HEK293T (cell line): ENCODE measurements at regions not wholly inside any gene's neighbourhood (a gene's known extent, or its start where the extent isn't known, plus 50 kb on each side); places are given as distances from the start of the nearest gene placed in this dataset.

Experiments used
- CTCF ChIA-PET: fragments of 350-600 bp; formaldehyde crosslinking; extraction: SDS; loops from one replicate; lab custom pipeline; 2021; ENCODE audit warnings: antibody characterized with exemption, inconsistent platforms; lab: Yijun Ruan, JAX
- POLR2A ChIA-PET: fragments of 350-600 bp; formaldehyde crosslinking; extraction: SDS; loops from one replicate; lab custom pipeline; 2020; ENCODE audit warnings: antibody characterized with exemption, inconsistent platforms; lab: Yijun Ruan, JAX
- DNase-seq: peaks from one replicate; pipeline ENCODE4 v3.0.0; 2012; ENCODE audit warnings: mixed read lengths; ENCODE audit errors: extremely low spot score
- ARNT ChIP-seq: fragments of 450-650 bp; IDR thresholded peaks from 2 replicates; pipeline ENCODE4 v1.6.1; 2017; ENCODE audit warnings: mild to moderate bottlenecking
- BHLHE40 ChIP-seq: fragments of 450-650 bp; IDR thresholded peaks from 2 replicates; pipeline ENCODE4 v1.6.1; 2016; ENCODE audit warnings: mild to moderate bottlenecking, moderate library complexity, borderline replicate concordance
- CTBP1 ChIP-seq: fragments of 450-650 bp; IDR thresholded peaks from 2 replicates; pipeline ENCODE4 v1.6.1; 2016; ENCODE audit warnings: borderline replicate concordance
- ELF4 ChIP-seq: fragments of 450-650 bp; IDR thresholded peaks from 2 replicates; pipeline ENCODE4 v1.6.1; 2017; ENCODE audit warnings: antibody characterized with exemption
- FOXA1 ChIP-seq: fragments of 450-650 bp; IDR thresholded peaks from 2 replicates; pipeline ENCODE4 v1.6.1; 2016; ENCODE audit warnings: mild to moderate bottlenecking
- FOXK2 ChIP-seq: fragments of 450-650 bp; IDR thresholded peaks from 2 replicates; pipeline ENCODE4 v1.6.1; 2016; ENCODE audit warnings: mild to moderate bottlenecking
- FOXM1 ChIP-seq: fragments of 450-650 bp; IDR thresholded peaks from 2 replicates; pipeline ENCODE4 v1.6.1; 2017; ENCODE audit warnings: mild to moderate bottlenecking, borderline replicate concordance
- HDGF ChIP-seq: fragments of 450-650 bp; IDR thresholded peaks from 2 replicates; pipeline ENCODE4 v1.6.1; 2017; ENCODE audit warnings: antibody characterized with exemption, borderline replicate concordance
- L3MBTL2 ChIP-seq: fragments of 450-650 bp; conservative IDR thresholded peaks from 2 replicates; pipeline ENCODE4 v1.6.1; 2016; ENCODE audit warnings: mild to moderate bottlenecking
- LEF1 ChIP-seq: fragments of 450-650 bp; IDR thresholded peaks from 2 replicates; pipeline ENCODE4 v1.6.1; 2017; ENCODE audit warnings: mild to moderate bottlenecking, borderline replicate concordance
- NFRKB ChIP-seq: fragments of 450-650 bp; IDR thresholded peaks from 2 replicates; pipeline ENCODE4 v1.6.1; 2016; ENCODE audit warnings: mild to moderate bottlenecking, moderate library complexity
- PKNOX1 ChIP-seq: fragments of 450-650 bp; IDR thresholded peaks from 2 replicates; pipeline ENCODE4 v1.6.1; 2016
- SP1 ChIP-seq: fragments of 450-650 bp; IDR thresholded peaks from 2 replicates; pipeline ENCODE4 v1.6.1; 2017
- SUZ12 ChIP-seq: fragments of 450-650 bp; IDR thresholded peaks from 2 replicates; pipeline ENCODE4 v1.6.1; 2016; ENCODE audit warnings: mild to moderate bottlenecking
- TARDBP ChIP-seq: fragments of 450-650 bp; IDR thresholded peaks from 2 replicates; pipeline ENCODE4 v1.6.1; 2016
- ZNF384 ChIP-seq: fragments of 450-650 bp; IDR thresholded peaks from 2 replicates; pipeline ENCODE4 v1.6.1; 2016

DNA sequence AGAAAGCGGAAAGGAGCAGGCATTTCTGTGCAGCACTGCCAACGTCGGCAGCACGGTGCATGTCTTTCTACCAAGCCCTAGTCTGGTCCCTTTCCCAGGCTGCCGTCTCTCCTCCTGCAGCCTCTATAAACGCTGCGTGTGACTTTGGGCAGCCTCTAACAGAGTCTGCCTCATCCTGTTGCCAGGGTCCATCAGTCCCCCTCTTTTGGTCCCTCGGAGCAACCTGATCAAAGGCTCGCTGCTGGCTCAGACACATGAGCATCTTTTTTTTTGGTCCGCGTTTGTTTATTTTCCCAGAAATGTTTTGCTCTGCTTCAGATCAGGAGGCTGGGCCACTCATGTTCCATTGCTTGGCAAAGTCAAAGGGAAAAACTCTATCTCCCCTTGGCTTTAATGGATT is 166.8 kb upstream of the CST7 start:
- ChIA-PET CTCF (no interaction called here), POLR2A (no interaction called here)
- DNase-seq, result no peak
- TF ChIP-seq ELF4 (no peak), TARDBP (no peak), BHLHE40 (no peak), FOXM1 (no peak), SP1 (no peak), CTBP1 (no peak), SUZ12 (no peak), L3MBTL2 (no peak), LEF1 (no peak), FOXA1 (no peak), PKNOX1 (no peak), ARNT (no peak), HDGF (no peak), NFRKB (no peak), FOXK2 (no peak), ZNF384 (no peak)

GRCh38 chr20:24782801-24783630 is 166.1 kb upstream of the CST7 start:
- DNase-seq, result no peak
- CTCF ChIA-PET, result interaction anchor here (0.6 kb wide), 1 partner anchor 578 kb away, joined by 3 read pairs; no protein-coding TSS in a partner anchor
- POLR2A ChIA-PET, result interaction anchor here (0.6 kb wide), 1 partner anchor 210 kb away, joined by 3 read pairs; no protein-coding TSS in a partner anchor
- TF ChIP-seq FOXA1 (no peak), FOXM1 (no peak), NFRKB (no peak), ZNF384 (no peak), TARDBP (no peak), SUZ12 (no peak), PKNOX1 (no peak), ELF4 (no peak), SP1 (no peak), BHLHE40 (no peak), LEF1 (no peak), HDGF (no peak), L3MBTL2 (no peak), FOXK2 (no peak), CTBP1 (no peak)

GRCh38 chr20:24783631-24784492 is 165.2 kb upstream of the CST7 start:
- TF ChIP-seq TARDBP (no peak), SUZ12 (no peak), FOXK2 (no peak), HDGF (no peak), NFRKB (no peak), SP1 (no peak), ARNT (no peak), L3MBTL2 (no peak), CTBP1 (no peak), BHLHE40 (no peak), FOXA1 (no peak)
- CTCF ChIA-PET, result interaction anchor here (0.6 to 1.0 kb wide), 3 partner anchors 134 to 624 kb away, joined by 3 to 4 read pairs (median 3); no protein-coding TSS in a partner anchor
- POLR2A ChIA-PET, result interaction anchor here (0.6 kb wide), 1 partner anchor 209 kb away, joined by 3 read pairs; no protein-coding TSS in a partner anchor
- no peak for DNase-seq

DNA sequence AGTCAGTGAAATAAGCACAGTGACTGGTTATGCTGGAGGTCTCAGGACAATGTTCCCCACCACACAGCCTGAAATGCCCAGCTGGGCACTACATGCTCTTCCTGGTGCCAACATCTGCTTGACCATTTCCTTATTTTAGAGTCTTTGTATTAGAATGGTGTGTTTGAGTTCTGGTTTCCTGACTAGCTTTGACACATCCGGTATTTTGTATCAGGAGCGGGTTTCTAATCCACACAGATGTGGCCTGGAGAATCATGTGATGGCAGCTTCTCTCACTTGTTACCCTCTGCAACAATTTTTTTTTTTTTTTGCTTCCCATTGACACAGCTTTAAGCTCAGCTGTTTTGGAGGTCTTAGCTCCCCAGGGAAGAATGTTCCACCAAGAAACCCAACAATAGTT is 164.5 kb upstream of the CST7 start:
- DNase-seq, result no peak
- POLR2A ChIA-PET, result no interaction called here
- no peak for TF ChIP-seq PKNOX1
- TF ChIP-seq FOXA1, result no peak
- no peak for TF ChIP-seq HDGF
- no peak for TF ChIP-seq ELF4
- no peak for TF ChIP-seq CTBP1
- TF ChIP-seq FOXM1, result no peak
- TF ChIP-seq NFRKB, result no peak
- no peak for TF ChIP-seq ZNF384
- no peak for TF ChIP-seq L3MBTL2
- no peak for TF ChIP-seq TARDBP
- no peak for TF ChIP-seq ARNT
- no peak for TF ChIP-seq BHLHE40
- no peak for TF ChIP-seq SP1
- no peak for TF ChIP-seq LEF1
- no peak for TF ChIP-seq FOXK2
- CTCF ChIA-PET, result interaction anchor here (0.6 to 1.0 kb wide), 3 partner anchors 133 to 625 kb away, joined by 3 to 4 read pairs (median 3); no protein-coding TSS in a partner anchor
